H1 (cell line): ENCODE measurements at regions not wholly inside any gene's neighbourhood (a gene's known extent, or its start where the extent isn't known, plus 50 kb on each side); places are given as distances from the start of the nearest gene placed in this dataset.

ENCODE experiments used
- CTCF ChIA-PET: fragments of 300-600 bp; sonication (Branson Sonifier 250); formaldehyde crosslinking; loops from one replicate; lab custom pipeline; 2021; ENCODE audit not compliant: partially characterized antibody; lab: Charles Lee
- POLR2A ChIA-PET: fragments of 300-600 bp; sonication (Branson Sonifier 250); formaldehyde crosslinking; loops from one replicate; lab custom pipeline; 2021; ENCODE audit warnings: inconsistent platforms; ENCODE audit not compliant: partially characterized antibody; lab: Charles Lee
- DNase-seq, 2 experiments: peaks; one replicate each; pipeline versions ENCODE4 v3.0.0 to v3.0.0-alpha.2; 2010 to 2022; ENCODE audit warnings: low spot score in 2 of 2, low read depth in 1 of 2, mixed read lengths in 1 of 2
- FAIRE-seq: peaks from 2 replicates; lab custom pipeline; 2011; peaks lifted over from hg19 to GRCh38; lab: Jason Lieb, UNC
- H2AFZ ChIP-seq: 2 replicates; pipeline ENCODE4 v1.8.1; 2012; ENCODE audit warnings: low read length, inconsistent platforms
- H2AK5ac ChIP-seq: 2 replicates; pipeline ENCODE4 v1.6.1; 2013; ENCODE audit warnings: low read depth, low read length
- H2BK120ac ChIP-seq: replicated peaks from 2 replicates; pipeline ENCODE3; 2013; ENCODE audit warnings: low read depth, low read length, inconsistent platforms
- H2BK12ac ChIP-seq: 2 replicates; pipeline ENCODE4 v1.6.1; 2013; ENCODE audit warnings: low read depth, low read length
- H2BK15ac ChIP-seq: 2 replicates; pipeline ENCODE4 v1.6.1; 2013; ENCODE audit warnings: low read length
- H2BK20ac ChIP-seq: 2 replicates; pipeline ENCODE4 v1.6.1; 2013; ENCODE audit warnings: low read length
- H2BK5ac ChIP-seq: 2 replicates; pipeline ENCODE4 v1.6.1; 2013; ENCODE audit warnings: low read depth, low read length
- H3K14ac ChIP-seq: 2 replicates; pipeline ENCODE4 v1.6.1; 2013; ENCODE audit warnings: inconsistent platforms; ENCODE audit not compliant: insufficient read length
- H3K18ac ChIP-seq: 2 replicates; pipeline ENCODE4 v1.6.1; 2013; ENCODE audit warnings: low read length; ENCODE audit errors: extremely low read depth
- H3K23ac ChIP-seq: 2 replicates; pipeline ENCODE4 v1.6.1; 2013; ENCODE audit warnings: inconsistent platforms; ENCODE audit not compliant: insufficient read length
- H3K23me2 ChIP-seq: 2 replicates; pipeline ENCODE4 v1.6.1; 2013; ENCODE audit warnings: low read depth, low read length
- H3K27ac ChIP-seq: 2 replicates; pipeline ENCODE4 v1.6.1; 2011; ENCODE audit warnings: low read depth, low read length, inconsistent platforms
- H3K27me3 ChIP-seq, 4 experiments: replicated peaks in 1 of 4; 1 replicate in 1 of 4; 2 replicates in 3 of 4; pipeline versions ENCODE4 v1.6.1 to v1.8.1; 2011 to 2013; ENCODE audit warnings: low read length in 3 of 4, mild to moderate bottlenecking in 3 of 4, inconsistent platforms in 2 of 4, mixed read lengths in 2 of 4, moderate library complexity in 1 of 4; ENCODE audit not compliant: control insufficient read depth in 3 of 4, insufficient read depth in 3 of 4; ENCODE audit errors: extremely low read depth in 1 of 4
- H3K36me3 ChIP-seq, 4 experiments: 2 replicates each; pipeline versions ENCODE4 v1.6.1 to v1.8.1; 2011 to 2013; ENCODE audit warnings: mild to moderate bottlenecking in 4 of 4, low read length in 3 of 4, moderate library complexity in 2 of 4, control low read depth in 1 of 4, inconsistent platforms in 1 of 4; ENCODE audit not compliant: insufficient read depth in 4 of 4, control insufficient read depth in 2 of 4
- H3K4ac ChIP-seq: replicated peaks from 2 replicates; pipeline ENCODE3; 2013; ENCODE audit warnings: low read length, low read depth, mixed read lengths, inconsistent platforms; ENCODE audit not compliant: insufficient read length
- H3K4me1 ChIP-seq, 4 experiments: replicated peaks in 1 of 4; 1 replicate in 1 of 4; 2 replicates in 3 of 4; pipeline versions ENCODE4 v1.6.1 to v1.8.1; 2011 to 2013; ENCODE audit warnings: low read length in 3 of 4, inconsistent platforms in 2 of 4, mixed read lengths in 1 of 4; ENCODE audit not compliant: insufficient read depth in 4 of 4, control insufficient read depth in 3 of 4
- H3K4me2 ChIP-seq, 2 experiments: 2 replicates each; pipeline versions ENCODE4 v1.6.1 to v1.8.1; 2011 to 2013; ENCODE audit warnings: low read depth in 2 of 2, low read length in 2 of 2, control low read depth in 1 of 2, inconsistent platforms in 1 of 2, mild to moderate bottlenecking in 1 of 2; ENCODE audit not compliant: insufficient read depth in 1 of 2
- H3K4me3 ChIP-seq, 4 experiments: fragments of 200-600, 300-600 bp in 1 of 4; sonication (generic), shearing (Covaris generic), sonication (Bioruptor Twin) in 1 of 4; 2 replicates each; pipeline versions ENCODE4 v1.5.1 to v1.8.1; 2011 to 2016; ENCODE audit warnings: low read length in 4 of 4, low read depth in 3 of 4, control low read depth in 2 of 4, inconsistent platforms in 2 of 4, mild to moderate bottlenecking in 2 of 4, mixed read lengths in 1 of 4, moderate library complexity in 1 of 4; ENCODE audit not compliant: insufficient read depth in 2 of 4; ENCODE audit errors: extremely low read depth in 1 of 4
- H3K56ac ChIP-seq: replicated peaks from 2 replicates; pipeline ENCODE3; 2013; ENCODE audit warnings: low read depth, mild to moderate bottlenecking, mixed read lengths, low read length, inconsistent platforms; ENCODE audit not compliant: insufficient read length
- H3K79me1 ChIP-seq: 2 replicates; pipeline ENCODE4 v1.6.1; 2013; ENCODE audit warnings: low read depth, low read length, control low read depth
- H3K79me2 ChIP-seq, 2 experiments: 2 replicates each; pipeline versions ENCODE4 v1.6.1 to v1.8.1; 2012 to 2013; ENCODE audit warnings: low read length in 2 of 2, mild to moderate bottlenecking in 2 of 2, inconsistent platforms in 1 of 2; ENCODE audit not compliant: insufficient read depth in 2 of 2, control insufficient read depth in 1 of 2
- H3K9ac ChIP-seq, 4 experiments: replicated peaks in 1 of 4; 1 replicate in 1 of 4; 2 replicates in 3 of 4; pipeline versions ENCODE4 v1.6.1 to v1.8.1; 2011 to 2013; ENCODE audit warnings: low read depth in 3 of 4, low read length in 3 of 4, control low read depth in 2 of 4, mild to moderate bottlenecking in 2 of 4, moderate library complexity in 2 of 4, inconsistent platforms in 1 of 4; ENCODE audit errors: extremely low read depth in 1 of 4
- H3K9me3 ChIP-seq, 2 experiments: 2 replicates each; pipeline versions ENCODE4 v1.6.1 to v1.8.1; 2012 to 2013; ENCODE audit warnings: mild to moderate bottlenecking in 2 of 2, moderate library complexity in 2 of 2, control low read depth in 1 of 2, inconsistent platforms in 1 of 2, low read depth in 1 of 2, low read length in 1 of 2, mixed read lengths in 1 of 2; ENCODE audit not compliant: insufficient read depth in 2 of 2
- H4K20me1 ChIP-seq, 2 experiments: replicated peaks in 1 of 2; 2 replicates each; pipeline versions ENCODE3 to v1.8.1; 2011 to 2013; ENCODE audit warnings: inconsistent platforms in 2 of 2, low read length in 2 of 2, mild to moderate bottlenecking in 1 of 2; ENCODE audit not compliant: insufficient read depth in 2 of 2, control insufficient read depth in 1 of 2
- H4K5ac ChIP-seq: 2 replicates; pipeline ENCODE4 v1.6.1; 2013; ENCODE audit warnings: low read length, low read depth, mixed read lengths, inconsistent platforms; ENCODE audit not compliant: insufficient read length
- H4K8ac ChIP-seq: 2 replicates; pipeline ENCODE4 v1.8.0; 2013; ENCODE audit warnings: mild to moderate bottlenecking, moderate library complexity, low read length, inconsistent platforms; ENCODE audit not compliant: insufficient read depth; ENCODE audit errors: extremely low read depth
- H4K91ac ChIP-seq: replicated peaks from 2 replicates; pipeline ENCODE3; 2013; ENCODE audit warnings: low read length, mixed read lengths, inconsistent platforms; ENCODE audit not compliant: insufficient read length
- BCL11A ChIP-seq, 2 experiments: IDR thresholded peaks; one replicate each; pipeline ENCODE4 v1.6.1; 2011; ENCODE audit warnings: low read depth in 2 of 2, low read length in 2 of 2, mild to moderate bottlenecking in 2 of 2
- CEBPB ChIP-seq: IDR thresholded peaks from 2 replicates; pipeline ENCODE4 v1.6.1; 2012; ENCODE audit warnings: low read depth, low read length
- CHD1 ChIP-seq: IDR thresholded peaks from 2 replicates; pipeline ENCODE4 v1.6.1; 2012; ENCODE audit warnings: low read depth, low read length, improper control_type of control experiment
- CTCF ChIP-seq, 3 experiments: IDR thresholded peaks; 1 replicate in 2 of 3; 2 replicates in 1 of 3; pipeline versions ENCODE4 v1.5.1 to v1.6.1; 2011; ENCODE audit warnings: low read length in 3 of 3, mild to moderate bottlenecking in 3 of 3, inconsistent platforms in 2 of 3, low read depth in 1 of 3, moderate library complexity in 1 of 3; ENCODE audit not compliant: insufficient read depth in 1 of 3; ENCODE audit errors: control extremely low read depth in 1 of 3
- EGR1 ChIP-seq: IDR thresholded peaks from 2 replicates; pipeline ENCODE4 v1.6.1; 2011; ENCODE audit warnings: low read depth, low read length, borderline replicate concordance
- KDM4A ChIP-seq: IDR thresholded peaks from one replicate; pipeline ENCODE4 v1.7.1; 2012; ENCODE audit warnings: low read depth, mild to moderate bottlenecking, moderate library complexity, low read length, inconsistent platforms; ENCODE audit not compliant: severe bottlenecking
- KDM5A ChIP-seq: fragments of 200-600 bp; IDR thresholded peaks from 2 replicates; pipeline ENCODE4 v1.7.1; 2012; ENCODE audit warnings: mild to moderate bottlenecking, low read length, inconsistent platforms, mixed read lengths
- POLR2A ChIP-seq, 2 experiments: IDR thresholded peaks; 1 replicate in 1 of 2; 2 replicates in 1 of 2; pipeline ENCODE4 v1.6.1; 2011; ENCODE audit warnings: low read depth in 2 of 2, low read length in 2 of 2, mild to moderate bottlenecking in 2 of 2; ENCODE audit errors: control extremely low read depth in 1 of 2
- SUZ12 ChIP-seq: fragments of 200-600 bp; sonication (generic); IDR thresholded peaks from 2 replicates; pipeline ENCODE4 v1.6.1; 2012; ENCODE audit warnings: mild to moderate bottlenecking, inconsistent platforms, low read length, moderate library complexity, mixed read lengths
- WGBS, 2 experiments: shearing (Covaris generic) in 1 of 2; methylation state at CpG; one replicate each; pipeline versions ENCODE4 v1.1.6 to v1.1.7; 2013 to 2015; ENCODE audit warnings: low lambda C conversion rate in 2 of 2, mixed read lengths in 2 of 2, inconsistent platforms in 1 of 2, low coverage in 1 of 2, missing lambda C conversion rate in 1 of 2; ENCODE audit not compliant: insufficient replicate concordance in 2 of 2, insufficient coverage in 1 of 2, insufficient read length in 1 of 2; ENCODE audit errors: extremely low coverage in 1 of 2, missing lambda C conversion rate in 1 of 2; 5-methylcytosine and 5-hydroxymethylcytosine counted together
- TF ChIP-seq, protein P1 (sequence below): IDR thresholded peaks from 2 replicates; pipeline ENCODE4 v1.6.1; 2011; ENCODE audit warnings: low read length, improper control_type of control experiment

DNA sequence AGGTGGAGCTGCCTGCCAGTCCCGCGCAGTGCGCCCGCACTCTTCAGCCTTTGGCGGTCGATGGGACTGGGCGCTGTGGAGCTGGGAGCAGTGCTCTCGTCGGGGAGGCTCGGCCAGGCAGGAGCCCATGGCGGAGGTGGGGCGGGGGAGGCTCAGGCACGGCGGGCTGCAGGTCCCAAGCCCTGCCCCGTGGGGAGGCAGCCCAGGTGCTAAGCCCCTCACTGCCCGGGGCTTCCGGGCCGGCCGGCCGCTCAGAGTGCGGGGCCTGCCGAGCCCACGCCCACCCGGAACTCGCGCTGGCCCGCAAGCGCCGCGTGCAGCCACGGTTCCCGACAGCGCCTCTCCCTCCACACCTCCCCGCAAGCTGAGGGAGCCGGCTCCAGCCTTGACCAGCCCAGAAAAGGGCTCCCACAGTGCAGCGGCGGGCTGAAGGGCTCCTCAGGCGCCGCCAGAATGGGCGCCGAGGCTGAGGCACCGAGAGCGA lies 316.4 kb downstream of the RND3 start:
- Histone ChIP-seq H2AFZ (no peak overlapping the region), H3K79me2 (no peaks in the 10 kb centered on the region), H3K79me1 (no peaks in the 10 kb centered on the region), H4K20me1 (no peaks in the 10 kb centered on the region), H3K23me2 (no peaks in the 10 kb centered on the region), H3K18ac (no peak overlapping the region), H3K23ac (no peak overlapping the region), H2AK5ac (no peak overlapping the region), H3K4ac (no peak overlapping the region), H3K4me3 (no peak overlapping the region), H2BK5ac (no peak overlapping the region), H3K27me3 (no peaks in the 10 kb centered on the region), H3K56ac (no peak overlapping the region), H3K9me3 (peaks cover 0 to 6% of the 10 kb centered on the region in 2 experiments; a peak in 1 of 4 replicates), H2BK20ac (no peak overlapping the region), H2BK12ac (no peak overlapping the region), H3K36me3 (no peaks in the 10 kb centered on the region), H3K4me2 (no peak overlapping the region), H3K9ac (no peak overlapping the region), H3K27ac (no peak overlapping the region), H3K14ac (no peak overlapping the region), H4K8ac (no peak overlapping the region; the same call in 1 of the 2 replicates), H4K91ac (no peak overlapping the region), H2BK120ac (no peak overlapping the region), H4K5ac (no peak overlapping the region), H2BK15ac (no peak overlapping the region), H3K4me1 (no peaks in the 10 kb centered on the region)
- FAIRE-seq (no peak), DNase-seq (no peak)
- CTCF ChIA-PET: interaction anchor here (0.8 kb wide), 1 partner anchor 9 kb away, joined by 3 read pairs; no protein-coding TSS in a partner anchor
- POLR2A ChIA-PET: no interaction called here
- WGBS, 2 experiments: 95% methylated on average over 13 of the region's 43 CpGs; no CpG with 5 or more reads in 1 of the 2 experiments
- TF ChIP-seq KDM4A (no peak), EGR1 (no peak), BCL11A (IDR thresholded peaks at IDR 0.05; ENCODE audit: low read depth in 2 of 2, low read length in 2 of 2) (no peak), KDM5A (no peak), CHD1 (no peak), POLR2A (IDR thresholded peaks at IDR 0.05; ENCODE audit: control extremely low read depth in 1 of 2, low read depth in 2 of 2, low read length in 2 of 2) (no peak), CEBPB (no peak), SUZ12 (no peak), CTCF (IDR thresholded peaks at IDR 0.05; ENCODE audit: control extremely low read depth in 1 of 3, insufficient read depth in 1 of 3, low read depth in 1 of 3, low read length in 3 of 3) (no peak)
- TF ChIP-seq, protein P1, sequence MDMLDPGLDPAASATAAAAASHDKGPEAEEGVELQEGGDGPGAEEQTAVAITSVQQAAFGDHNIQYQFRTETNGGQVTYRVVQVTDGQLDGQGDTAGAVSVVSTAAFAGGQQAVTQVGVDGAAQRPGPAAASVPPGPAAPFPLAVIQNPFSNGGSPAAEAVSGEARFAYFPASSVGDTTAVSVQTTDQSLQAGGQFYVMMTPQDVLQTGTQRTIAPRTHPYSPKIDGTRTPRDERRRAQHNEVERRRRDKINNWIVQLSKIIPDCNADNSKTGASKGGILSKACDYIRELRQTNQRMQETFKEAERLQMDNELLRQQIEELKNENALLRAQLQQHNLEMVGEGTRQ: no peak
